ENCODE measurements at regions not wholly inside any gene's neighbourhood (a gene's known extent, or its start where the extent isn't known, plus 50 kb on each side); places are given as distances from the start of the nearest gene placed in this dataset.
"Not testable (repeated sequence)": the region's sequence is repeated elsewhere in the genome, so short reads cannot be mapped to it uniquely, and the experiment has no call there.

- intact Hi-C loops (cut with DNase I), result no loop called here
- Histone ChIP-seq H3K27me3 (no peaks in the 10 kb centered on the region), H3K27ac (no peak overlapping the region), H3K4me1 (no peaks in the 10 kb centered on the region), H3K9me3 (no peaks in the 10 kb centered on the region), H3K4me3 (no peak overlapping the region), H3K36me3 (replicated peaks in 1 of 2; ENCODE audit: insufficient read depth in 1 of 2, low read depth in 2 of 2) (no peaks in the 10 kb centered on the region)
- ATAC-seq (no peak), DNase-seq (no peak)
- 69 to 70% methylated on average over 4 of the region's 4 CpGs for WGBS, 2 donors
- no peak for TF ChIP-seq POLR2A (IDR thresholded peaks at IDR 0.05)
- TF ChIP-seq, protein P1, sequence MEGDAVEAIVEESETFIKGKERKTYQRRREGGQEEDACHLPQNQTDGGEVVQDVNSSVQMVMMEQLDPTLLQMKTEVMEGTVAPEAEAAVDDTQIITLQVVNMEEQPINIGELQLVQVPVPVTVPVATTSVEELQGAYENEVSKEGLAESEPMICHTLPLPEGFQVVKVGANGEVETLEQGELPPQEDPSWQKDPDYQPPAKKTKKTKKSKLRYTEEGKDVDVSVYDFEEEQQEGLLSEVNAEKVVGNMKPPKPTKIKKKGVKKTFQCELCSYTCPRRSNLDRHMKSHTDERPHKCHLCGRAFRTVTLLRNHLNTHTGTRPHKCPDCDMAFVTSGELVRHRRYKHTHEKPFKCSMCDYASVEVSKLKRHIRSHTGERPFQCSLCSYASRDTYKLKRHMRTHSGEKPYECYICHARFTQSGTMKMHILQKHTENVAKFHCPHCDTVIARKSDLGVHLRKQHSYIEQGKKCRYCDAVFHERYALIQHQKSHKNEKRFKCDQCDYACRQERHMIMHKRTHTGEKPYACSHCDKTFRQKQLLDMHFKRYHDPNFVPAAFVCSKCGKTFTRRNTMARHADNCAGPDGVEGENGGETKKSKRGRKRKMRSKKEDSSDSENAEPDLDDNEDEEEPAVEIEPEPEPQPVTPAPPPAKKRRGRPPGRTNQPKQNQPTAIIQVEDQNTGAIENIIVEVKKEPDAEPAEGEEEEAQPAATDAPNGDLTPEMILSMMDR (IDR thresholded peaks at IDR 0.05), result no peak
These were observed 985.9 kb downstream of the DIPK2A start for GRCh38 chr3:144957398-144958101.

DNA sequence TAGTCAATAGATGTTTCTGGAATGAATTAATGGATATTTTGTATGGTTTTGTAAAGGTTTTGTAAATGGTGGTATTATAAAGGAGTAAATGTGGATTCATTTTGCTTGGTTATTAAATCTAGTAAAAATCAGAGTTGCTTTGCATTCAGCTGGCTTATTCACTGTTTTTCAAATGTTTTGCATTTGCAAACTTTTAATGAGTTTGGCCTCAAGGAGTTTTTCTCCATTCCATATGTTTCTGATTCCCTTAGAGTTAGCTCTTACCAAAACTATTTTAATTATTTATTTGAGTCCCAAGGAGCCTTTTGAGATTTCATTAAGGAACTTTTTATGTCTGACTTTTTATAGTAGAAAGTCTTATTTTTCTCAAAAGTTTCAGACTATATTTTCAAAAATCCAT lies 992.2 kb downstream of the DIPK2A start:
- ATAC-seq (no peak), DNase-seq (no peak)
- Histone ChIP-seq H3K4me3 (no peak overlapping the region), H3K27ac (no peak overlapping the region), H3K36me3 (replicated peaks in 1 of 2; ENCODE audit: insufficient read depth in 1 of 2, low read depth in 2 of 2) (no peaks in the 10 kb centered on the region), H3K9me3 (no peaks in the 10 kb centered on the region), H3K27me3 (no peaks in the 10 kb centered on the region), H3K4me1 (no peaks in the 10 kb centered on the region)
- intact Hi-C loops (cut with DNase I), result no loop called here
- TF ChIP-seq, protein P1 (IDR thresholded peaks at IDR 0.05), result no peak
- no peak for TF ChIP-seq POLR2A (IDR thresholded peaks at IDR 0.05)

GRCh38 chr3:144966560-144966959 lies 994.9 kb downstream of the DIPK2A start:
- H3K36me3 ChIP-seq (replicated peaks in 1 of 2; ENCODE audit: insufficient read depth in 1 of 2, low read depth in 2 of 2), result no peaks in the 10 kb centered on the region
- ATAC-seq (no peak), DNase-seq (no peak)
- TF ChIP-seq POLR2A (IDR thresholded peaks at IDR 0.05), result no peak
- H3K4me3 ChIP-seq, result no peak overlapping the region
- H3K27me3 ChIP-seq, result no peaks in the 10 kb centered on the region
- no peaks in the 10 kb centered on the region for H3K4me1 ChIP-seq
- no peak overlapping the region for H3K27ac ChIP-seq
- 66 to 69% methylated on average over 2 of the region's 2 CpGs for WGBS, 2 donors
- no peaks in the 10 kb centered on the region for H3K9me3 ChIP-seq
- intact Hi-C loops (cut with DNase I), result no loop called here

DNA sequence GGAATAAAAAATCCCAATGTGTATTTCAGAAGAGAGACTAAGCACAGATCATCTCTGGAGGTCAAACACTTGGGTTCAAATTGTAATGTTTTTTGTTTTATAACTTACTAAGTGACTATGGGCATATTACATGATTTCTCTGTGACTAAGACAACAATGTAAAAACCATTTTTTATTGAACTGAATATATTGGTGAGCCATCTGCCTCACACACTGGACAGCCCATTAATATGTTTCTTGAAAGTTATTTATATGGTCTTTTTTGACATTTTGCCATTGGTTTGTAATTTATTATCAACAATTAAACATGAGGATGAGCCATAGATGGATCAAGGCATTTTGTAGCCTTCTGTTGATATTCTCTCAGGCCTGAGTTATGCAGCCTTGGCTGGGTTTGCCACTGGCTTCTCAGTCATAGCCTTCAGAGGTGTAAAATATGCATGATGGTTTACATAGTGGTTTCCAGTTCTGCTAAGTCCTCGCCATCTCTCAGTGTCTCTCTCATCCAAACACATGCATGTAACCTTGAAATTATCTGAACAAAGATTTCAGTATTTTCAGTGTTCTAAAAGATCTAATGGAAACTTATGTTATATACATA lies 997.2 kb downstream of the DIPK2A start:
- no peak overlapping the region for H3K4me3 ChIP-seq
- H3K27ac ChIP-seq, result no peak overlapping the region
- ATAC-seq (no peak), DNase-seq (no peak)
- H3K4me1 ChIP-seq, result no peaks in the 10 kb centered on the region
- no peaks in the 10 kb centered on the region for H3K36me3 ChIP-seq (replicated peaks in 1 of 2; ENCODE audit: insufficient read depth in 1 of 2, low read depth in 2 of 2)
- H3K27me3 ChIP-seq, result no peaks in the 10 kb centered on the region
- 64 to 73% methylated on average over 1 of the region's 1 CpG for WGBS, 2 donors
- intact Hi-C loops (cut with DNase I), result no loop called here
- no peaks in the 10 kb centered on the region for H3K9me3 ChIP-seq
- no peak for TF ChIP-seq POLR2A (IDR thresholded peaks at IDR 0.05)
- TF ChIP-seq, protein P1 (IDR thresholded peaks at IDR 0.05), result no peak

DNA sequence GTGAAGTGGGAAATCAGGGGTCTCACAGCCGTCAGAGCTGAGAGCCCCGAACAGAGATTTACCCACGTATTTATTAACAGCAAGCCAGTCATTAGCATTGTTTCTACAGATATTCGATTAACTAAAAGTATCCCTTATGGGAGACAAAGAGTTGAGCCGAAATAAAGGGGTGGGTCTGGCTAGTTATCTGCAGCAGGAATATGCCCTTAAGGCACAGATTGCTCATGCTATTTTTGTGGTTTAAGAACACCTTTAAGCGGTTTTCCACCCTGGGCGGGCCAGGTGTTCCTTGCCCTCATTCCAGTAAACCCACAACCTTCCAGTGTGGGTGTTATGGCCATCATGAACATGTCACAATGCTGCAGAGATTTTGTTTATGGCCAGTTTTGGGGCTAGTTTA lies 1012.9 kb downstream of the DIPK2A start:
- H3K27me3 ChIP-seq; H3K27ac ChIP-seq; H3K36me3 ChIP-seq (replicated peaks in 1 of 2; ENCODE audit: insufficient read depth in 1 of 2, low read depth in 2 of 2); H3K4me1 ChIP-seq; intact Hi-C loops (cut with DNase I); ATAC-seq; H3K9me3 ChIP-seq; H3K4me3 ChIP-seq; DNase-seq: not testable (repeated sequence)
- WGBS, 2 donors, result 79 to 80% methylated on average over 7 of the region's 7 CpGs

- H3K9me3 ChIP-seq, result no peaks in the 10 kb centered on the region
- H3K27me3 ChIP-seq, result no peaks in the 10 kb centered on the region
- ATAC-seq, result no peak
- H3K36me3 ChIP-seq (replicated peaks in 1 of 2; ENCODE audit: insufficient read depth in 1 of 2, low read depth in 2 of 2), result no peaks in the 10 kb centered on the region
- 36 to 43% methylated on average over 2 of the region's 2 CpGs for WGBS, 2 donors
- TF ChIP-seq, protein P1 (IDR thresholded peaks at IDR 0.05), result no peak
- TF ChIP-seq POLR2A (IDR thresholded peaks at IDR 0.05), result no peak
- DNase-seq, result no peak
- no peak overlapping the region for H3K4me3 ChIP-seq
- no peak overlapping the region for H3K27ac ChIP-seq
- H3K4me1 ChIP-seq, result no peaks in the 10 kb centered on the region
- intact Hi-C loops (cut with DNase I), result no loop called here
These were observed 1018.2 kb downstream of the DIPK2A start for GRCh38 chr3:144989807-144990206.

Data from body of pancreas (tissue), 4 donors.